Body of pancreas (tissue), 4 donors: ENCODE measurements at regions not wholly inside any gene's neighbourhood (a gene's known extent, or its start where the extent isn't known, plus 50 kb on each side); places are given as distances from the start of the nearest gene placed in this dataset.

Experiments used
- ATAC-seq: fragments of 150-250 bp; one replicate; pipeline ENCODE4 v1.9.1; 2016
- DNase-seq, 4 donors: peaks; one replicate each; pipeline ENCODE4 v3.0.0-alpha.2; 2019
- H3K27ac ChIP-seq, 4 donors: fragments of 200-600 bp; sonication (generic); 1 replicate in 3 of 4; 2 replicates in 1 of 4; pipeline versions ENCODE4 v1.5.1 to v1.6.1; 2016 to 2019; ENCODE audit warnings: mild to moderate bottlenecking in 1 of 4, mixed read lengths in 1 of 4, moderate library complexity in 1 of 4
- H3K27me3 ChIP-seq, 2 donors: fragments of 200-600 bp; sonication (generic); one replicate each; pipeline ENCODE4 v1.6.0; 2016; ENCODE audit warnings: mild to moderate bottlenecking in 1 of 2
- H3K36me3 ChIP-seq, 2 donors: fragments of 200-600 bp; sonication (generic); replicated peaks in 1 of 2; 2 replicates each; pipeline ENCODE4 v1.5.1; 2016; ENCODE audit warnings: low read depth in 2 of 2; ENCODE audit not compliant: insufficient read depth in 1 of 2
- H3K4me1 ChIP-seq: fragments of 200-600 bp; sonication (generic); one replicate; pipeline ENCODE4 v1.6.0; 2016
- H3K4me3 ChIP-seq, 2 donors: fragments of 200-600 bp; sonication (generic); 1 replicate in 1 of 2; 2 replicates in 1 of 2; pipeline ENCODE4 v1.5.1; 2016 to 2019
- H3K9me3 ChIP-seq, 3 donors: fragments of 200-600 bp; sonication (generic); 1 replicate in 2 of 3; 2 replicates in 1 of 3; pipeline ENCODE4 v1.5.1; 2016
- CTCF ChIP-seq, 7 experiments: fragments of 450-650 bp in 4 of 7; fragments of 200-600 bp in 3 of 7; sonication (generic) in 3 of 7; IDR thresholded peaks; one replicate each; pipeline ENCODE4 v1.5.1; 2016 to 2019; ENCODE audit warnings: antibody characterized with exemption in 7 of 7
- POLR2A ChIP-seq, 3 donors: fragments of 450-650 bp; IDR thresholded peaks; one replicate each; pipeline ENCODE4 v1.6.1; 2016; ENCODE audit warnings: antibody characterized with exemption in 3 of 3, mild to moderate bottlenecking in 2 of 3
- WGBS, 2 donors: methylation state at CpG; one replicate each; pipeline ENCODE4 v1.1.5; 2017; 5-methylcytosine and 5-hydroxymethylcytosine counted together
- intact Hi-C: fragments of 100-400 bp; cut with DNase I; formaldehyde crosslinking; loops from one replicate; pipeline ENCODE4 v1.15.1; 2023

- ATAC-seq (no peak), DNase-seq (no peak)
- Histone ChIP-seq H3K9me3 (no peaks in the 10 kb centered on the region), H3K36me3 (no peaks in the 10 kb centered on the region), H3K4me3 (no peak overlapping the region), H3K27ac (no peak overlapping the region), H3K4me1 (no peaks in the 10 kb centered on the region), H3K27me3 (no peaks in the 10 kb centered on the region)
- WGBS, 2 donors, result 83 to 90% methylated on average over 7 to 41 of the region's 43 CpGs
- no peak for TF ChIP-seq CTCF (IDR thresholded peaks at IDR 0.05)
- TF ChIP-seq POLR2A (IDR thresholded peaks at IDR 0.05), result no peak
- intact Hi-C loops, result no loop called here
Measured at GRCh38 chr3:180828723-180829408, 83.6 kb upstream of the FXR1 start.

GRCh38 chr3:180829409-180830405, 82.8 kb upstream of the FXR1 start:
- Histone ChIP-seq H3K4me1 (no peaks in the 10 kb centered on the region), H3K27ac (no peak overlapping the region), H3K9me3 (no peaks in the 10 kb centered on the region), H3K36me3 (no peaks in the 10 kb centered on the region), H3K27me3 (no peaks in the 10 kb centered on the region), H3K4me3 (no peak overlapping the region)
- TF ChIP-seq POLR2A (IDR thresholded peaks at IDR 0.05), result no peak
- no peak for TF ChIP-seq CTCF (IDR thresholded peaks at IDR 0.05)
- WGBS, 2 donors, result 88 to 92% methylated on average over 21 to 37 of the region's 37 CpGs
- no peak for DNase-seq
- intact Hi-C loops, result no loop called here
- no peak for ATAC-seq

- intact Hi-C loops, result no loop called here
- TF ChIP-seq POLR2A (IDR thresholded peaks at IDR 0.05) (no peak), CTCF (IDR thresholded peaks at IDR 0.05) (no peak)
- no peaks in the 10 kb centered on the region for H3K27me3 ChIP-seq
- no peaks in the 10 kb centered on the region for H3K4me1 ChIP-seq
- no peak for ATAC-seq
- no peaks in the 10 kb centered on the region for H3K9me3 ChIP-seq
- no peaks in the 10 kb centered on the region for H3K36me3 ChIP-seq
- H3K27ac ChIP-seq, result no peak overlapping the region
- 55 to 58% methylated on average over 2 of the region's 2 CpGs for WGBS, 2 donors
- H3K4me3 ChIP-seq, result no peak overlapping the region
- DNase-seq, result no peak
Measured at GRCh38 chr3:180835501-180835900, 77.0 kb upstream of the FXR1 start.

- no peak for TF ChIP-seq POLR2A (IDR thresholded peaks at IDR 0.05)
- TF ChIP-seq CTCF (IDR thresholded peaks at IDR 0.05), result no peak
- intact Hi-C loops, result no loop called here
- no peaks in the 10 kb centered on the region for H3K27me3 ChIP-seq
- H3K36me3 ChIP-seq, result no peaks in the 10 kb centered on the region
- no peaks in the 10 kb centered on the region for H3K4me1 ChIP-seq
- 78 to 91% methylated on average over 1 of the region's 1 CpG for WGBS, 2 donors
- ATAC-seq (no peak), DNase-seq (no peak)
- H3K9me3 ChIP-seq, result no peaks in the 10 kb centered on the region
- H3K4me3 ChIP-seq, result no peak overlapping the region
- H3K27ac ChIP-seq, result no peak overlapping the region
Measured at GRCh38 chr3:180836766-180837165, 75.7 kb upstream of the FXR1 start.
